HPDE6-E6E7 (cell line): ENCODE measurements at regions not wholly inside any gene's neighbourhood (a gene's known extent, or its start where the extent isn't known, plus 50 kb on each side); places are given as distances from the start of the nearest gene placed in this dataset.

Source experiments
- DNase-seq: peaks from one replicate; pipeline ENCODE4 v3.0.0; 2011; ENCODE audit warnings: missing footprints; ENCODE audit errors: extremely low spot score

DNA sequence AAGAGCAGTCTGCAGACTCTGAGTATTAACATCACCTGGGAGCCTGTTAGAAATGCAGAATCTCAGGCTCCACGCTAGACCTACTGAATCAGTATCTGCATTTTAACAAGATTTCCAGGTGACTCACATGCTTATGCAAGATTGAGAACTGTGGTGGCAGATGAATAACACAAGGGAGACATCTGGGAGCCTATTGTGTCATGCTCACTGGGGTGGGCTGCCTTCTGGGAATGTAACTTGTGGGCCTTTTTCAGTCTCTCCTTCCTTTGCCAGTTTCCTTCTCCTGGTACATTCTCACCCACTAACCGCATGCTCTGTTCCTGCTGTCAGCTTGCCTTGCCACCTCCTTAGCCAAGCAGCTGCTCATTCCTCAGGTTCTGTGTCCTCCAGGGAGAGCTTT is 176.6 kb upstream of the C9orf72 start:
- no peak for DNase-seq

DNA sequence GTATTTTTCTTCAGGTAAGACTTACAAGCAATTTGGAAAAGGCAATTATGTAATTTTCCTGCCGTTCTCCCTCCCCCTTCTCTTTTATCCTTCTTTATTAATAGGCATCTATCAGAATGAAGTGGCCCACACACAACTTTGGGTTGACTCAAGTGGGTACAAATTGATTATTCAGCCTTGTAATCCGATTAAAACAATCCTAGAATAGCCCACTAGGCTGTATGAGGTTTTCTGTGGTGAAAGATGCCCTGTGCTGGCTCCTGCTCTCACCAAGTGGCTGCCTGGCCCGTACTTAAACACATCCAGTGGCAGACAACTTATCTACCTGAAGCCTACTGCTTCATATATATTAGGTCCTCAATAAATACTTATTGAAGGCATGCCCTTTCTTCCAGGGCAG is 177.3 kb upstream of the C9orf72 start:
- no peak for DNase-seq

DNA sequence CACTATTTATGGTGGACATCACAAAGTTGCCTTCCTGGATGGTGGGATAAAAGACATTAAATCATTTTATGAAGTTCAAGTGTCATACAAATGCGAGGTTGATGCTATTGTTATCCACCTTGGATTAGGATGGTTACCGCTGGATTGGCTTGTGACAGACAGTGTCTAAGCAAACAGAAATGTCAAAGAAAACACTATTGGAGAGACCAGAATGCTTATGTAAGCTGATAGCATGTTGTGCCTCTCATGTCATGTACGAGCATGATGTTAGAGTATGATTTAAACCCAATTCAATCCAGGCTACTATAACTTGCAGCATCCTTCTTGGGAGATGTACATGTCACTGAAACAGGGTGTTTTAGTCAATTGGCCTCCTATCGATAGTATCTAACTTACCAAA is 178.8 kb upstream of the C9orf72 start:
- no peak for DNase-seq

DNA sequence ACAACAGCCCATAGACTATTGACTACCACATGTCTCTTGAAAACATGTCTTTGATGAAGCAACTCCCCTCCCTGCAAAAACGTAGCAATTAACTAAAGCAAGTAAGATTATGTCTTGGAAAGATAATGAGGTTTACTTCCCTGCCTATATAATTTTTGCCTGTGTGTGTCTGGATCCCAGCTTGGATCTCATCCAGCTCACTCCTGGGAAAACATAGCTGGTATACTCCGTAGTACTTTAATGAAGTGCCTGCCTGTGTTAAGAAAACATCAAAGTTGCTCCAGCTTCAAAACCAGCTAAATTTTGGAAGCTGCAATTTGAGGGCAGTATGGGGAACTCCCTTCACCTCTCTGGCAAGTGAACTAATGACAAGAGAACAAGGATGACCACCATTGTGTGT is 182.6 kb upstream of the C9orf72 start:
- DNase-seq: no peak

DNA sequence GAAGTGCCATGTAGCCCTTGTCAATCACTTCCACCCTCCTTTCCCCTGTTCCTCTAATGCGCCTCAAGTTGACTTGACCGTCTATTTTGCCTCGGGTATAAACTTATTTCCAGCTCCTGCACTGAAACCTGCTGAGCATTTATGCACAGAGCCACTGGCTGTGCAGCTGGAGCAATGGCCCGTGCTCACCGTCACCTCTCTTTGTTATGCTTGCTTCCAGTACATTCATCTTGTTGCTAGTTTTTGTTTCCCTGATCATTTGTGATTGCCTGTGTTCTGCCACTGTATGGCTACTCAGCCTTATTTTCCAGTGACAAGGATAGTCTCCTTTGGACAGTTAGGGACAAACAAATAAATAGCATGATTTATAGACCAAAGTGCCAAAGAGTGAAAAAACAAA is 183.1 kb upstream of the C9orf72 start:
- DNase-seq: no peak

DNA sequence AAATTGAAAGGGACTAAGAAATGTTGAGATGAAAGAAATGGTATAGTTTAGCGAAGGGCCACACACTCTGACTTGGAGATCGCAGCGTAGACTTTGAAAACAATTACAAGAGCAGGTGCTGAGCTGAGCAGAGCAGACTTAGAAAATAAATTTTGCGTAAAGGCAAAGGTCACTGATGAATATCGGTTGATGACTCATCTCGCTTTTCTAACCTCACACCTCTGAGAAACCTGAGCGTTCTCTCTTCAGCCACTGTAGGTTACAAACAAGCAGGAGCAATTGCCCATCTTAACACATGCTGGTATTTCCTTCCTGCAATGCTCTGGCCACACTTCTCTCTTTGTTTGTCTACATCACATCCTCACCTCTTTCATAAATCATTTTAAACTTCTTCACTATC is 190.6 kb upstream of the C9orf72 start:
- no peak for DNase-seq

DNA sequence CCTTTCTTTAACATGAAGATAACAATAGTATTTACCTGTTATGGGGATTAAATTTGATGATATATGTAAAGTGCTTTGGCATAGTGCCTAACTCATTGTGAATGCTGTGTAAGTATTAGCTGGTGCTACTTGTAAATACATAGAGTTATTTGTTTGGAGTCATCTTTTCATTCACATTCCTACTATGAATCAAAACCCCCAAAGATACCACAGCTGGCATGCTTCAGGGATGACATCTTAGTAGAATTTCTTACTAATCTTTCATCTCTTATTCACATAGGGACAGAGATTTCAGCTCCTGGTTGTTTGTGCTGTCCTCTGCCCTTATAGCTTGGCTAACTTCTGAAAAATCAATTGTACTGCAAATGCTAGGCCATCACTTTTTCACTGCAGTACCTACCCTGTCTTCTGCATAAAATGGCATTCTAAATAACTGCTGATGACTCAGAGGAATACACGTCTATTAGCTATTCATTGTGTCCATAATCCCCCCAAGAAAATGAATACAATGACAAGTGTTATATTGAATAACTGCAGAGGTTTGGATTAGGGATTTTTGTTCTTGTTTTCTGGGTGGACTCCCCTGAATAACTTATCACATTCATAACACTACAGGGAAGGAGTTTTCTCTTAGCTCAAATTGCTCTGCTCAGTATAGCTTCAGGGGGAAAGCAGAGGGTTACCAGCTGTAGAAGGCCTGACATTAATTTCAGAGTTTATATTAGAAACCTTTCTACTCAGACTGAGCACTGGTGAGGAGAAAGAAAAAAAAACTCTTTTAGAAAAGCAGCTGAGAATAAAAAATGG is 192.2 kb upstream of the C9orf72 start:
- no peak for DNase-seq

DNA sequence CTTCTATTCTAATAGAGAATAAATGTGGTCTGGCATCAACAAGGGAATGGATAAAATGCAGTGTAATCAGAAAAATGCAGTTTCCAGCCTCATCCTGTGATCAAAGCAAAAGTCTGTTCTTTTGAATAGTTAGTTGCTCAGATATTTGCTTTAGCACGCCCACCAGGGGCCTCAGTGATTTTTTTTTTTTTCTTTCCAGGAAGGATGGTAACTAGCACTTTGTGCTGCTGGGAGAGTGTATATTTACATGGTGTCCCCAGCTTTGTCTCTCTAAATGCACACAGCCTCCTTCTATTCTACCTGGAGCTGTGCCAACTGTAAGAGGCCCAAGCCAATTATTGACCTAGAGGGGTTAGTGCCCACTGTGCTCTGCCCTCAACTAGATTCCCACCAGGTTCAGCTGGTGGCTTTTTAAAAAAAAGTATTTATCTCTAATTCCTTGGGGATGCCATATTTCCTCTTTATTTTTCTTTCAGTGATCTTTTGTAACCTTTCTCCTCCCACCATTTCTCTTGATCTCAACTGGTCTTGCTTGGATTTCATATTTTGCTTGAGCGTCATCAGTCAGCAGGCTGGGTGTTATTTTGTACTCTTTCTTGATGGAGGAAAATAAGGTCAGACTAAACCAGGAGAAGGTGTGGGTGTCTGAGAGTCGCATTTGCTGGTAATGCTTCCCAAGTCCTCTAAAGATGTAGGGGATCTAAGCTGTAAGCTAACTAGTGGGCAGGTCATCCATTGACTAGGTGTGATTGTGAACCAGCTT is 193.0 kb upstream of the C9orf72 start:
- DNase-seq: no peak

DNA sequence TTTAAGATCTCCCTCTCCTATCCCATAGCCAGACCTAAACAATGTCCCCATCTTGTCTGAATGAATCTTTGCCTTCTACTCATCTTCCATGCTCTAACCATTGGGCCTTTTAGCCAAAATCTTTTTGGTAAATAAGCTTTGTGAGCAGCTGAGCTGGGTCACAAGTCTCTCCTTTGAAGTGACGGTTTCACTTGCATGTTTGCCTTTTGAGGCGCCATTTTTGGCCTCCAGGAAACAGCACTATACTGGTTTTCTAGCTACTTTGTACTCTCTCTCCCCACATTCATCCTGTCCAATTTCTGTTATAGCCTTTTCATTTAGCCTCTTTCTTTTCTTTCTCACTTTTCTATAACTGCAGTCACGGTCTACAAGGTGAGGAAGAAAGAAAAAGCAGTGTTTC is 195.5 kb upstream of the C9orf72 start:
- DNase-seq: no peak

DNA sequence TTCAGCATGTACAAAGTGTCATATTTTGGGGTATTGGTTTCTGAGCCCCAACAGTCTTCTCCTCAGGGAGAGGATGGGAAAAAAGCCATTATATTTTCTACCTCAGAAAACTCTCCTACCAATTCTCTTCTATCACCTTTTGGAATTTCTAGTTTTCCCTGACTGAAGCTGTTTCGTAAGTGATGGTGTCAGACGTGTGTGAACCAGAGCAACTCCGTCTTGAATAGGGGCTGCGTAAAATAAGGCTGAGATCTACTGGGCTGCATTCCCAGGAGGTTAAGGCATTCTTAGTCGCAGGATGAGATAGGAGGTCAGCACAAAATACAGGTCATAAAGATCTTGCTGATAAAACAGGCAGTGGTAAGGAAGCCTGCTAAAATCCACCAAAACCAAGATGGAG is 197.3 kb upstream of the C9orf72 start:
- DNase-seq: no peak

DNA sequence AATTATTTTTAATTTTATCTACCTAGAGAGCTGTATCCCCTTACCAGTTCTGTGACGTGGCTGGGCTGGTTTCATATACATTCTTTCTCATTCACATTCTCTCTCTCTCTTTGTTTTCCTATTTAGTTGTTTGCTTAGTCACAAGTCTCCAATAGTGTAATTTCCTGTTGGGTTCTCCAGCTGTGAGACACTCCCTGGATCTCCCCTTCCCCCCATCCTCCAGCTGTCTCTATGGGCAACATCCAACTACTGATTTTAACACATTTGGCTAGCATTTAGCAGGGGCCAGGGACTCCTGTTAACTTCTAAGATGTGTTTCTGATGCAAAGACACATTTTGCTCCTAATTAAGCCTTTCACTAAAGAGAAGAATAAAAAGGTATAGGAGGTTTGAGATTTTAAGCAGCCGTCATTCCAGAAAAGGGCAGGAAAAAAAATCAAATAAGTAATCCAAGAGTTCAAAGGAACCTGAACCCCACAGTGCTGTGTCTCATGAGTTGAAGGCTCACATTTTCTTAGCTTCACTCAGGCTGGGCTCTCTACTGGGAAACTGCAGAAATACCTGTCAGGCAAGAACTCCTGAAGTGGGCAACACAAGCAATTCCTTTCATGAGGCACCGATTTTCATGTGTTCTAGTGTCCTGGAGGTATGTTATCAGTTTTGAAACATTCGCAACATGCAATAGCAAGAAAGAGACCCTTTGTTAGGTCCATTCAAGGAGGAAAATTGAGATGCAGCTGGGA is 198.7 kb upstream of the C9orf72 start:
- DNase-seq: peak; percentile 49

DNA sequence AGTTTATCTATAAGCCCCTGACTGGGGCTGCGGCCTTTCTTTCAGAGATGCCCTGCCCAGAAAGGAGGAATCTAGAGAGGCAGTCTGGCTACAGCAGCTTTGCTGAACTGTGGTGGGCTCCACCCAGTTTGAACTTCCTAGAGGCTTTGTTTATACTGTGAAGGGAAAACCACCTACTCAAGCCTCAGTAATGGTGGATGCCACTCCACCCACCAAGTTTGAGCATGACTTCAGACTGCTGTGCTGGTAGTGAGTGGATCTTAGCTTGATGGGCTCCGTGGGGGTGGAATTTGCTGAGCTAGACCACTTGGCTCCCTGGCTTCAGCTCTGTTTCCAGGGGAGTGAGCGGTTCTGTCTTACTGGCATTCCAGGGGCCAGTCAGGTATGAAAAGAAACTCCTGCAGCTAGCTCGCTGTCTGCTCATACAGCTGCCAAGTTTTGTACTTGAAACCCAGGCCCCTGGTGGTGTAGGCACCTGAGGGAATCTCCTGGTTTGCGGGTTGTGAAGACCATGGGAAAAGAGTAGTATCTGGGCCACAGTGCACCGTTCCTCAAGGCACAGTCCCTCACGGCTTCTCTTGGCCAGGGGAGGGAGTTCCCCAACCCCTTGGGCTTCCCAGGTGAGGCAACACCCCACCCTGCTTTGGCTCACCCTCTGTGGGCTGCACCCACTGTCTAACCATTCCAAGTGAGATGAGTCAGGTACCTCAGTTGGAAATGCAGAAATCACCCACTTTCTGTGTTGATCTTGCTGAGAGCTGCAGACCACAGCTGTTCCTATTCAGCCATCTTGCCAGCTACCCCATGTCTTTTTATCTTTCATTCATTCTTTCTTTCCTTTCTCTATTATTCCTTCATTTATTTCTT is 211.8 kb upstream of the C9orf72 start:
- no peak for DNase-seq

DNA sequence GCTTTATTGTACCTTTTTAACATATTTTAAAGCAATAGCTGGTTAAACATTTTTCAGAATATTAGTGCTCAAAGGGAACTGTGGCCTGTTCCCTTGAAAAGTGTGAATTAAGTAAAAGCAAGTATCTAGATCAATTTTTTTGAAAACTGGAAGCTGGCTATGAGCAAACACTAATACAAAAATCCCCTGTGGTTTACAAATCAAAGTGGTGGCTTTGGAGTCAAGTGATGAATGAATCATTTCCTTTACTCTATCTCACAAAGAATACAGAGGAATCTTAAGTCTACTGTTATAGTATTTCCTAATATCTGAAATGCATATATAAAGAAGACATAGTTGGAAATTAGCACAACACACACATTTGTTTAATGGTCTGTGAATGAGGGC is 212.4 kb upstream of the C9orf72 start:
- DNase-seq: peak; percentile 58

DNA sequence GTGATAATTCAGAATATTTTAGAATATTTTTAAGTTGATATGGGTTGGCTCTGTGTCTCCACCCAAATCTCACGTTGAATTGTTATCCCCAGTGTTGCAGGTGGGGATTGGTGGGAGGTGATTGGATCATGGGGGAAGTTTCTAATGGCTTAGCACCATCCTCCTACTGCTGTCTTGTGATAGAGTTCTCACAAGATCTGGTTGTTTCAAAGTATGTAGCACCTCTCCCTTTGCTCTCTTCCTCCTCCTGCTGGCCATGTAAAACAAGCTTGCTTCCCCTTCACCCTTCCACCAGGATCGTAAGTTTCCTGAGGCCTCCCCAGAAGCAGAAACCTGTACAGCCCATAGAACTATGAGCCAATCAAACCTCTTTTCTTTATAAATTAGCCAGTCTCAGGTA is 214.6 kb upstream of the C9orf72 start:
- no peak for DNase-seq

DNA sequence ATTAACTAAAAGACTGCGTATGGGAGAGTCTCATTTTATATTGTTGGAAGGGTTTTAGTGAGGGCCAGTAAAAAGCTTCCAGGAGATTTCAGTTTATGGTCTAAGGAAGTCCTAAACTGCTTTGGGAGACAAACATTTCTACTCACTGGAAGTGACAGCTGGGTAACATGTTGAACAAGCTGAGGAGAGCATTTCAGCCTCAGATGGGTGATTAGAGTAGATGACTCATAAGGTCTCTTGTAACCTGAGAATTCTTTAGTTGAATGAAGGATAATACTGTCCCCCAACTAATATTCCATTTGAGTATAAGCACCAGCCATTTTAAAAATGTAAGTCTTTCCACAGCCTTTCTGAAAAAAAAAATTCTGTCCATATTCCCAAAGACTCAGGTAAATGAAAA is 218.0 kb upstream of the C9orf72 start:
- DNase-seq: peak; percentile 52

DNA sequence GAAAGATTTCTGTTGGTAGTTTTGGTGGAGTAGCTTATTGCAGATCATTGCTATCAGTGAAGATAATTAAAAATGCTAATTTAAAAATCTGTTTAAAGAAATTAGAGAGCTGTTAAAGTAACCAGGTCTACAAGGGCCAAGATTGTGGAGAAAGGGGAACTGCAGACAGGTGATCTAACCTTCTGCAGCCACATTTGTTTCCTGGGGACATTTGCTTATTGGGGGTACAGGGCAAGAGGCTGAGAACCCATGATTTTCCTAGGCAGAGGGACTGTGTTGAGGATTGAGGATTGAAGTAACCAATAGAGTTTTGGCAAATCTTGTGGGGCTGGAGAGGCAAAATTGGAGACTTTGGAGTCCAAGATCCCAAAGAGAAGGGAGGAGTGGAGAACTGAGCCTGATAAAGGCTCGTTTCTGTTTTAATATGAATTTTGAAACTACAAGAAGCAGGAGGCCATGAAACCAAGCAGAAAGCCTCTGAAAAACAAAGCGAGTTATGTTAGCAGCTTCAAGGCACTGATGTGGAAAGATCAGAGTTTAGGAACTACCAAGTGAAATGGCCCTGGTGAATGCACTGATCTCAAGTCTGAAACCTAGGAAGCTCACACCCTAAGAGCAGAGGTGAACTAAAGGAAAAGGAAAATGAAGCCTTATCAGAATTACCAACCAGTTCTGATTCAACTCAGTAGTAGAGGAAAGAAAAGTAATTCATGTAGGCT is 219.8 kb upstream of the C9orf72 start:
- no peak for DNase-seq

DNA sequence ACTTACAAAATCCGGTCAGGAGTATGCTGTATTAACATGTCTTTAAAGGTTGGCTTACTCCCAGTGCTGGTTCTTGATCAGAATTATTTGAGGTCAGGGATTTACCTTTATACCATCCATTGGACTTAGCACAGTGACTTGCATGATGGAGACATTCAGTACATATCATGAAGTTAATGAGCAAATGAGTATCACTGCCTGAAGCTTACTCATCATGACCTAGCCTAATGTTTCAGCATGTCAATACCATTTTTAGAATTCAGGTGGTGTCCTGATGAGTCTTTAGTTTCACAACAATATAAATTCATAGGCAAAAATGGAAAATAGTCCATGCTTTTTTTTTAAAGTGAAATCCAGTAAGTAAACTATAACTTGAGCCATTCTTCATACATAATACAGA is 226.0 kb upstream of the C9orf72 start:
- peak; percentile 29 for DNase-seq

DNA sequence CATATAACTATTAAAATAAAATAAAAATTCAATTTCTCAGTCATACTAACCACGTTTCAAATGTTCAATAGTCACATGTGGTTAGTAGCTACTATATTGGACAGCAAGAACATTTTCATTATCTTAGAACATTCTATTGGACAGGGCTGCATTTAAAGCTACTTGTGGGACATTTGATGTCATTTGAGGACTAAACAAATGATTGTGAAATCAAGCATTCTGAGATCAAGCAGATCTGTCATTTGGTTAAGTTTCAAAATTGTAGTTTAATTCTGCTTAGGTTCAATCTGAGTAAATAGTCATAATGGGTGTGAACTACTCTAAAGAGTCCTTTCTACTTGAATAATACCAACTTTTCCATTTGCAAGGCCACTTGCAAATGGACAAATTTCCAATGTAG is 226.9 kb upstream of the C9orf72 start:
- DNase-seq: no peak

DNA sequence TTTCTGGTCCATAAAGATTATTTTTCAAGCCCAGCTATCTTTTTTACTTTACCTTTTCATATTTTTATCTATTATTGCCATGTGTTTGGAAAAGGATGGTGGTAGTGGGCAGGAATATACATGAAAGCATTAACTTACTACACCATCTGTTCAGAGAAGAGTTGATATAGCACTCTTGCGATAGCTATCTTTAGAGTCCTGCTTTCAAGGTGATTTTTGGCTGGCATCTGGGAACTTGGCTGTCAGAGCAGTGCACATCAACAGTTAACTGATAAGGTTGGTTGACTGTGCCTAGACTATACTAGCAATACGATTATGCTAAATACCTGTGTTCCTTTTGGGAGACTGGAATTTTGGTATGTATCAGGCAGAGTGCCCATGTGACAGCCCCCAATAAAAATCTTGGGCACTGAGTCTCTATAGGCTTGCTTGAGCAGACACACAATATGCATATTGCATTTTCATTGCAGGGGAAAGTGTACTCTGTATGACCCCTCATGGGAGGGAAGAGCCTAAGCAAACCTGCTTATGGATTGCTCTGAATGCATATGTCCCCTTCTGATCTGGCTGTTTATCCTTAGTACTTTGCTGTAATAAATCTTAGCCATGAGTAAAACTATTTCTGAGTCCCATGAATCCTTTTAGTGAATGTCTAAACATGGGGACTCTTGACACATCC is 227.6 kb upstream of the C9orf72 start:
- DNase-seq: no peak

DNA sequence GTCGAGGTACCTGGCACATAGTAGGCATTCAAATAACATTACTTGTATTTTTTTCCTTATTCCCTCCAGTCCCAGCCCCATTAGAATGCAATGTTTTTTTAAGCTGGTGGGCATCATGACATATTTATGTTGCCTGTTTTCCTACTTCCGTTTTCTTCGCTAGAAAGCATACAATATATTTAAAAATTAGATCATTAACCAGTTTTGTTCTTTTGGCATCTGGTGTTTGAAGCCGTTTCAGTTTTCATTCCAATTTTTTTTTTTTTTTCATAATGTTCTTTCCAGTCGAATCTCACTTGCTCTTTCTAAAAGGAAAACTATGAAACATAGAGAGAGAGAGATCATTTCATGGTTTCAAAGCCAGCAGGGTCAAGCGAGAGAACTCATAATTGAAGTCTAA is 228.3 kb upstream of the C9orf72 start:
- DNase-seq: no peak

DNA sequence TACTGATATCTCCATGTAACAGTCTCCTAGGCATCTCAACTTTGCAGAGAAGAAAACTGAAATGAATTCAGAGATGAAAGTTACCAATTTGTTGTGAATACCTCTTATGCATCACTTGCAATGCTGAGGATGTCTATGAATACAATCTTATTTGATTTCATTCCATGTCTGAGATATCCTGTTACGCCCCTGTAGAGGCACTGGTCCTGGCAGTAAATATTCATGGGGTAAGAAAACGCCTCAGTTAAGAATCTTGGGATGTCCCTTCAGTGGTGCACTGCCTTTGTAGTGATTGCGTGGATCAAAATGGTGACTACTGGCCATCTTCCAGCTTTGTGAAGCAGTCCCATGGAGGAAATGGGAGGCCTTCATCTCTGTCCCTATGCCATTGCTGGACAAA is 229.1 kb upstream of the C9orf72 start:
- no peak for DNase-seq
